ENCODE measurements at regions not wholly inside any gene's neighbourhood (a gene's known extent, or its start where the extent isn't known, plus 50 kb on each side); places are given as distances from the start of the nearest gene placed in this dataset.

DNA sequence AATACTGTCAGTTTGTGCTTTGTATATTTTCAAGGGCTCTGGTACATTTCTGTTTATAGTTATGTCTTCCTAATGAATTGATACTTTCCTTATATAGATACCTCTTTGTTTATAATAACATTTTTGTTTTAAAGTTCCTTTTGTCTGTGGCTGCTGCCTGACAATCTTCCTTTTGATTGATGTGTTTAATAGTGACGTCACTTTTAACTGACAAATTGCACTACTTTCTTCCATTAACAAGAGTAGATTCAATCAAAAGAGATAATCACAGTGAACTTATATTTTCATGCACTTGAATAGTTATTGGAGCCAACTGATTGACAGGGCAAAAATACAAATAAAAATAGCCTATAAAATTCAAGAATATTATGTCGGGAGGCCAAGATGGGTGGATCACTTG is 371.7 kb downstream of the ANXA1 start:
- no peak for TF ChIP-seq CTCF (conservative IDR thresholded peaks at IDR 0.05)
- no peak for TF ChIP-seq EZH2 (IDR thresholded peaks at IDR 0.05; ENCODE audit: low read depth)

Data from PC-9 (cell line).